A549 (cell line): ENCODE measurements at regions not wholly inside any gene's neighbourhood (a gene's known extent, or its start where the extent isn't known, plus 50 kb on each side); places are given as distances from the start of the nearest gene placed in this dataset.

ENCODE experiments used
- ATAC-seq, 2 experiments: fragments of 200-7000 bp in 1 of 2; fragments of >200 bp in 1 of 2; cut with Nextera tagmentation in 1 of 2; cut with Tn5 transposase in 1 of 2; 3 replicates each; pipeline versions ENCODE4 v1.8.0 to v1.9.1; 2018 to 2020; ENCODE audit warnings: mild to moderate bottlenecking in 1 of 2, moderate library complexity in 1 of 2
- CTCF ChIA-PET: fragments of 300-600 bp; sonication (Branson Sonifier 250); formaldehyde crosslinking; extraction: SDS; loops from one replicate; lab custom pipeline; 2021; ENCODE audit warnings: antibody characterized with exemption, inconsistent platforms; lab: Yijun Ruan, JAX
- POLR2A ChIA-PET: fragments of 350-600 bp; formaldehyde crosslinking; extraction: SDS; loops from one replicate; lab custom pipeline; 2021; ENCODE audit warnings: antibody characterized with exemption, inconsistent platforms; lab: Yijun Ruan, JAX
- DNase-seq, 2 experiments: peaks; one replicate each; pipeline versions ENCODE4 v3.0.0 to v3.0.0-alpha.2; 2011 to 2016; ENCODE audit warnings: low read depth in 1 of 2, low spot score in 1 of 2
- FAIRE-seq: peaks from 2 replicates; lab custom pipeline; 2011; peaks lifted over from hg19 to GRCh38; lab: Jason Lieb, UNC
- H3K27ac ChIP-seq, 2 experiments: fragments of >200 bp; sonication (Bioruptor Twin); formaldehyde crosslinking; 3 replicates each; pipeline ENCODE4 v1.5.1; 2016 to 2017
- H3K4me1 ChIP-seq: fragments of >200 bp; sonication (Bioruptor Twin); formaldehyde crosslinking; 3 replicates; pipeline ENCODE4 v1.6.1; 2016
- H3K4me2 ChIP-seq: fragments of >200 bp; sonication (Bioruptor Twin); formaldehyde crosslinking; 3 replicates; pipeline ENCODE4 v1.6.1; 2016
- H3K4me3 ChIP-seq: fragments of >200 bp; sonication (Bioruptor Twin); formaldehyde crosslinking; 3 replicates; pipeline ENCODE4 v1.5.1; 2016
- H3K9me3 ChIP-seq: fragments of >200 bp; sonication (Bioruptor Twin); formaldehyde crosslinking; 3 replicates; pipeline ENCODE4 v1.6.1; 2016
- CBX8 ChIP-seq: fragments of 200-600 bp; sonication (generic); IDR thresholded peaks from 2 replicates; pipeline ENCODE4 v1.6.1; 2016
- ESRRA ChIP-seq: fragments of 150-350 bp; IDR thresholded peaks from 2 replicates; pipeline ENCODE4 v1.6.1; 2014; ENCODE audit warnings: mild to moderate bottlenecking, low read length, borderline replicate concordance
- FOSB ChIP-seq: fragments of 250-450 bp; sonication (Bioruptor Pico); IDR thresholded peaks from 2 replicates; pipeline ENCODE4 v1.5.0; 2020; ENCODE audit warnings: mild to moderate bottlenecking, moderate library complexity
- FOSL2 ChIP-seq, 2 experiments: fragments of 450-650 bp in 1 of 2; fragments of >200 bp in 1 of 2; sonication (Bioruptor Twin) in 1 of 2; formaldehyde crosslinking; IDR thresholded peaks; 2 replicates each; pipeline versions ENCODE4 v1.5.0 to v1.6.1; 2016 to 2020; ENCODE audit warnings: mild to moderate bottlenecking in 1 of 2, moderate library complexity in 1 of 2
- MYC ChIP-seq: IDR thresholded peaks from 2 replicates; pipeline ENCODE4 v1.6.1; 2012; ENCODE audit warnings: mild to moderate bottlenecking, inconsistent platforms, low read length, improper control_type of control experiment, borderline replicate concordance
- PBX3 ChIP-seq: IDR thresholded peaks from 2 replicates; pipeline ENCODE4 v1.6.1; 2012
- PHF8 ChIP-seq: fragments of 200-600 bp; sonication (generic); IDR thresholded peaks from 2 replicates; pipeline ENCODE4 v1.6.1; 2016; ENCODE audit warnings: low read depth, mild to moderate bottlenecking, antibody characterized with exemption, moderate library complexity, borderline replicate concordance
- POLR2A ChIP-seq: IDR thresholded peaks from 2 replicates; pipeline ENCODE4 v1.6.1; 2012; ENCODE audit warnings: mild to moderate bottlenecking, low read length
- POLR2AphosphoS2 ChIP-seq: conservative IDR thresholded peaks from 2 replicates; pipeline ENCODE4 v1.6.1; 2012; ENCODE audit warnings: low read length, improper control_type of control experiment, inconsistent platforms
- ZSCAN20 ChIP-seq: fragments of 250-450 bp; sonication (Bioruptor Pico); IDR thresholded peaks from 2 replicates; pipeline ENCODE4 v1.8.0; 2022; ENCODE audit warnings: mild to moderate bottlenecking, moderate library complexity
- WGBS: methylation state at CpG from one replicate; pipeline ENCODE4 v1.1.6; 2017; ENCODE audit errors: missing lambda C conversion rate; 5-methylcytosine and 5-hydroxymethylcytosine counted together
- TF ChIP-seq, protein P1 (sequence below): fragments of 250-450 bp; sonication (Bioruptor Pico); IDR thresholded peaks from 2 replicates; pipeline ENCODE4 v1.5.0; 2021; ENCODE audit warnings: mild to moderate bottlenecking, moderate library complexity, borderline replicate concordance
- TF ChIP-seq, protein P2 (sequence below): IDR thresholded peaks from 2 replicates; pipeline ENCODE4 v1.6.1; 2012; ENCODE audit warnings: low read depth, borderline replicate concordance

- ChIA-PET CTCF (no interaction called here), POLR2A (no interaction called here)
- DNase-seq (no peak), ATAC-seq (no peak), FAIRE-seq (no peak)
- Histone ChIP-seq H3K4me3 (no peak overlapping the region), H3K4me2 (no peak overlapping the region), H3K9me3 (no peaks in the 10 kb centered on the region), H3K4me1 (peaks cover 16% of the 10 kb centered on the region; the same call in 2 of the 3 replicates), H3K27ac (no peak overlapping the region)
- 87% methylated on average over 1 of the region's 1 CpG for WGBS
- TF ChIP-seq, protein P1, sequence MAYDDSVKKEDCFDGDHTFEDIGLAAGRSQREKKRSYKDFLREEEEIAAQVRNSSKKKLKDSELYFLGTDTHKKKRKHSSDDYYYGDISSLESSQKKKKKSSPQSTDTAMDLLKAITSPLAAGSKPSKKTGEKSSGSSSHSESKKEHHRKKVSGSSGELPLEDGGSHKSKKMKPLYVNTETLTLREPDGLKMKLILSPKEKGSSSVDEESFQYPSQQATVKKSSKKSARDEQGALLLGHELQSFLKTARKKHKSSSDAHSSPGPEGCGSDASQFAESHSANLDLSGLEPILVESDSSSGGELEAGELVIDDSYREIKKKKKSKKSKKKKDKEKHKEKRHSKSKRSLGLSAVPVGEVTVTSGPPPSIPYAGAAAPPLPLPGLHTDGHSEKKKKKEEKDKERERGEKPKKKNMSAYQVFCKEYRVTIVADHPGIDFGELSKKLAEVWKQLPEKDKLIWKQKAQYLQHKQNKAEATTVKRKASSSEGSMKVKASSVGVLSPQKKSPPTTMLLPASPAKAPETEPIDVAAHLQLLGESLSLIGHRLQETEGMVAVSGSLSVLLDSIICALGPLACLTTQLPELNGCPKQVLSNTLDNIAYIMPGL (CRISPR knock-in tag) = no peak
- TF ChIP-seq CBX8 (no peak), POLR2AphosphoS2 (no peak), FOSB (CRISPR knock-in tag) (no peak), ZSCAN20 (no peak), PBX3 (no peak), MYC (no peak), PHF8 (no peak), ESRRA (no peak)
- TF ChIP-seq, protein P2, sequence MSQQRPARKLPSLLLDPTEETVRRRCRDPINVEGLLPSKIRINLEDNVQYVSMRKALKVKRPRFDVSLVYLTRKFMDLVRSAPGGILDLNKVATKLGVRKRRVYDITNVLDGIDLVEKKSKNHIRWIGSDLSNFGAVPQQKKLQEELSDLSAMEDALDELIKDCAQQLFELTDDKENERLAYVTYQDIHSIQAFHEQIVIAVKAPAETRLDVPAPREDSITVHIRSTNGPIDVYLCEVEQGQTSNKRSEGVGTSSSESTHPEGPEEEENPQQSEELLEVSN = no peak
These were observed 50.4 kb upstream of the FHIP2A start for GRCh38 chr10:114771157-114771556.

DNA sequence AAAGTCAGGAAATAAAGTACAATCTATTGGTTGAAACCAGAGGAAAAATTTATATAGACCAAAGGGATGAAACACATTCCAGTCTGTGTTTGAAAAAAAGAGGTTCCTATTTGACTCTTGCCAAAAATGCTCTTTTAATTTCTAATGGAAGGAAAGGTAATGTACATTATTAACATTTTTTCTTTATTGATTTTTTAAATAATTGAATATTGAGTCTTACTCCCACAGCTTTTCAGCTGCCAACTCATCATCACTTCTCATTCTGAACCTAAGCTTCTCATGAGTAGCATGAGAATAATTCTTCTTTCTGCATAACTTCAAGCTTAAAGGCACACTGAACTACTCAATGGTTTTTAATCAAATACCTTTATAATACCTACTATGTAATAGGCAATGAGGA lies 49.8 kb upstream of the FHIP2A start:
- TF ChIP-seq POLR2A (no peak), FOSL2 (IDR thresholded peaks at IDR 0.05) (no peak), FOSL2 (CRISPR knock-in tag; IDR thresholded peaks at IDR 0.05) (no peak)
- TF ChIP-seq, protein P2 = no peak
- no peak overlapping the region for H3K4me3 ChIP-seq
- H3K4me1 ChIP-seq = peaks cover 10% of the 10 kb centered on the region; the same call in 2 of the 3 replicates
- CTCF ChIA-PET = no interaction called here
- POLR2A ChIA-PET = no interaction called here
- no peak overlapping the region for H3K27ac ChIP-seq
- no peak for ATAC-seq
- H3K4me2 ChIP-seq = no peak overlapping the region
- no peak for DNase-seq
- no peak for FAIRE-seq
- H3K9me3 ChIP-seq = no peaks in the 10 kb centered on the region
